Activated gamma-delta T cell (primary cell): ENCODE measurements at regions not wholly inside any gene's neighbourhood (a gene's known extent, or its start where the extent isn't known, plus 50 kb on each side); places are given as distances from the start of the nearest gene placed in this dataset.

Source experiments
- DNase-seq: peaks from one replicate; lab custom pipeline; 2025; lab: John Stamatoyannopoulos, UW

DNA sequence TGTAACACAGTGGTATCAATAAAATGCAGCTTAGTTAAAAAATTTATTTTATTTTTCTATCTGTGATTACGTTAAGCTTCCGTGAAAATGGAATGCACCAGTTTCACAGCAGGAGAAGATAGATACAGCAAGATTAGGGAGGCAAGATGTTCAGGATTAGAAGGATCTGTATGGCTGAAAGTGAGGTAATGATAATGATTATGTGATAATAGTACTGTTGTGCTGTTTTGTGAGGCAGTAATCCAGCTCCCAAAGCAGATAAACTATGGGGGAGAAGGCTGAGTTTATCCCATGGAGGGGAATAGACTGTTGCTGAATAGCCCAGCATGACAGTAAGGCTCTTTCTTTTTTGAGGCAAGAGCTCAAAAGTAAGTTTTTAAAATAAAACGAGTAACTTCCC, 216.1 kb upstream of the PRPS1L1 start:
- no peak for DNase-seq

DNA sequence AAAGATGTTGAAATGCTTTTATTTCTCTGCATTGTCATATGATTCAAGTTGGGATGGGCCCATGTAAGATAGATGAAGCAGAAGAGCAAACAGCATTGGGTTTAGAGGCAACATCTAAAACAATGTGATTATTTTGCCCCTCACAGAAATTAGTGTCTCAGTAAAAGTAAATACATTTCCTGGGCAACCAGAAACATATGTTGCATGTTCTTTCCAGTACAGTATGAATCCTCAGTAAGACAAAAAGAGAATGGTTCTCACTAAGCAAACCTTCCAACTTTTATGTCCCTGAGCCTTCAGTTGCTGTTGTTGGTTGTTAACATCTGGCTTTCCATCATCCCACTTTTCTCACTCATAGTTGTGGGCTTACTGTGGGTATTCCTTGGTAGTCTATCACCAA, 222.5 kb upstream of the PRPS1L1 start:
- no peak for DNase-seq

DNA sequence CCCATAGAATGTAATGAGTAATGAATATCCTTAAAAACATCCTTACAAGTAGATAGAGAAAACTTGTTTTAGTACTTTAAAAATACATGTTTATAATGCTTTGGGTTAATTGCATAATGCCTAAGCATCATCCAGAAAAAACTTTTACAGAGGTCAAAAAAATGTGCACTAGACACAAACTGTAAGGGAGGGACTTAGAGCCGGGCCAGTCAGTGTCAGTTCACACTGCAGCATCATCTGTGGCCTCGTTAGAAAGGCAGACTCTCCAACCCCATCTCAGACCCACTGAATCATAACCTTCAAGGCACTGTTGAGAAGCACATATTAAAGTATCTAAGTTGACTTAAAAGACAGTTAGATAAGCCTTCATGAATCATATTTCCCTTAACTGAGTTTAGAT, 230.1 kb upstream of the PRPS1L1 start:
- no peak for DNase-seq

DNA sequence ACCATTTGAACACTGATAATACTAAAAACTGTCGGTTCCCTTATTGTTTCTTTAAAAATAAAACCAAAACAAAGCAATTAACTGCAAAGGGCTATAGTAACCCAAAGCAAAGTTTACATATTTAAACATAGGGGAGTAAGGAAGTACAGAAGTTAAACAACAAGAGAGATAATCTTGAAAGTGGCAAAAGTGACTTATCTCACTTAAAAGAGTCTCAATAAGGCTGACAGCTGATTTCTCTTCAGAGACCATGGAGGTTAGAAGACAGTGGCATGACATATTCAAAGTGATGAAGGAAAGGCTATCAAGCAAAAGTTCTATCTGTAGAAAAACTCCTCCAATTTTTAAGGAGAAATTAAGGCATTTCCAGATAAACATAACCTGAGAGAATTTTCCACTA, 233.5 kb upstream of the HDAC9 start:
- DNase-seq, result no peak

DNA sequence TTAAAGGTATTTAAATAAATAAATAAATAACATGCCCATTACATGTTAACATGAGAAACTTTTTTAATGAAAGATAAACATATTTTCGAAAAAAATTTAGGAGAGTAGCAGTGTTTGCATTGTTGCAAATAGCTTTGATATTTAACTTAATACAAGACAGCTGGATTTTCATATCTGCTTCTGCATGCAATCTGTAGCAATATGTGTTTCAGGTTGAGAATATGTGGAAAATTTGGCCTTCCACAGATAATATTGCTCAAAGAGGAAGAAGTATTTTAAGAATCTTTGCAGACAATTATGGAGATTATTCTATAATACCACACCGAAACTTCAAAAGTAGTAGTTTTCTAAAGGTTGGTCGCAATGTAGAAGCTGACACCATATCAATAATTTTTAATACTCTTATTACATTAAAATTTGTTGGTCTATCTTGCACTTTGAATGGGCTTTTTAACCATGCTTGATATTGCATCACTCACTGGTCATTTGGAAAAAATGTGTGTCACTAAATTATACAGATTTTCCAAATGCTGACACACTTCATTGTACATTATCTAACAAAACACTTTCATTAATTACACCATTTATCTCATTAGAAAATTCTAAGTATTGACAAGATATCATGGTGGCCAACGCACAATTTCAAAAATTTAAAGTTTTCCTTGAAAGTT, 229.8 kb upstream of the HDAC9 start:
- no peak for DNase-seq

DNA sequence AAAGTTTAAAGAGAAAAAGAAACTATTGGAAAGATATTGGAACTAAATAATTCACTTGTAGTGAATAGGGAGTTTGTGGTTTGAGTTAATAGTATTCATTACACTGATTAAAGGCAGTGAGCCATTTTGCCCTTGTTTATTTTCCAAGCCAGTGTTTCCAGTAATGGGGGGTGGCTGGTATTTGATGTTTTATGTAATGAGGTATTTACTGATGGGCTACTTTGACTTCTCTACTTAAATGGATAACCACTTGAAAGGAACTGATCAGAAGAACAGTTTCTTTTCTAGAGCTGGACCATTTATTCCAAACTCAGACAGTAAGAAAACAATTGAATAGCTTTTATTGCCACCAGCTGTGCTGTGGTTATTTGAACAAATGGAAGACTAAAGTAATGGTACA, 227.0 kb upstream of the HDAC9 start:
- no peak for DNase-seq

DNA sequence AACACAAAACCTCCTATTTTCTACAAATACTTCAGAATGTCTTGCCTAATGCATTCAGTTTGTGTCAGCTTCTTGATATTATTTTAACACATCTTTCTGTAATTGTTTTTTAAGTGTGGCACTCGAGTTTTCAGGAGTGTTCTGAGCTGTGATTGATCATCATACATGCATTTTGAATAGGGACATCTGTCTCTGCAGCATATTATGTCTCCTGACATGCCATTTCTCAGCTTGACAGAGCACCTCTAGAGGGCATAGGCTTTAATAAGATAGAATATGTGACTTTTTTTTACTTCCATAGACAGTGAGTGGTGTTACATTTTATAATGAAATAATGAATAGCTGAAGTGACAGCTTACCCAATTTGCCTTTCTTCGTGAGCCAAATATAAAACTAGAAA, 219.2 kb upstream of the HDAC9 start:
- DNase-seq, result no peak

DNA sequence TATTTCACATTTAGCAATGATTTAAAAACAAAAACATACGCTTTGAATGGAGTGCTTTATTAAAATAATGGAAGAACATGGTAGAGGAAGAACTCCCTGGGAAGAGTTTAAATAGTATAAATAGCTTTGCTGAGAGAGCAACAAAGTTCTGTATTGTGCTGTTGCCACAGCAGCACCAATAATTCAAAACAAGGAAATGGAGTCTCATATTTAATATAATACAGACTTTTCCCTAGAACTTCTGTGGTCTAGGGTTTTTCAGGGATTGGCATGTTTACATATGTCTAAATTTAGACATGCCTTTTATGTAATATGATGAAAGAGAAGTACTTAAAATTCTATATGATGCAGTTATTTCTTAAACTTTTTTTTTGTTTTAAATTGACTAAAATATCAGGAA, 217.2 kb upstream of the HDAC9 start:
- no peak for DNase-seq

DNA sequence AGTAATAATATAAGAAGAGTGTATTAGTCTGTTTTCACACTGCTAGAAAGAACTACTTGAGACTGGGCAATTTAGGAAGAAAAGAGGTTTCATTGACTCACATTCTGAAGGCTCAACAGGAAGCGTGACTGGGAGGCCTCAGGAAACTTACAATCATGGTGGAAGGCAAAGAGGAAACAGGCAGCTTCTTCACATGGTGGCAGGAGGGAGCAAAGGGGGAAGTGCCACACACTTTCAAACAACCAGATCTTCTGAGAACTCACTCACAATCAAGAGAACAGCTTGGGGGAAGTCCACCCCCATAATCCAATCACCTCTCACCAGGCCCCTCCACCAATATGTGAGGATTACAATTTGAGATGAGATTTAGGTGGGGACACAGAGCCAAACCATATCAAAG, 212.5 kb upstream of the HDAC9 start:
- no peak for DNase-seq

DNA sequence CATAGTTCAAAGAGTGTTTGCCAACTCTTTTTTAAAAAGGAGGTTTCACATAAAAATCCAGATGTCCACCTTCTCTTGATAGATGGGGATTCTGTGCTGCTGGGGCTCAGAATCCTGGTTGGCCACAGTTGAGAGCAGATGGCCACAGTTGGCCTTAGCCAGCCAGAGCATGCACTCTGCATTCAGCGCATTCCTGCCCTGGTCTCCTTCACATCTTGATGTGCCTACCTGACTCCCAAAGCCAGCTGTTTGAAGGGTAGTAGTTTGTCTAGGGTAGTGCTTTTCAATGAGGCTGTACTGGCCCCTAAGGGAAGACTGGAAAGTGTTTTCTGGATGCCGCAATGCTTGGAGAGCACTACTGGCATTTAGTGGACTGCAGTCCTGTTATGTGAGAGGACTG, 208.1 kb upstream of the HDAC9 start:
- no peak for DNase-seq

DNA sequence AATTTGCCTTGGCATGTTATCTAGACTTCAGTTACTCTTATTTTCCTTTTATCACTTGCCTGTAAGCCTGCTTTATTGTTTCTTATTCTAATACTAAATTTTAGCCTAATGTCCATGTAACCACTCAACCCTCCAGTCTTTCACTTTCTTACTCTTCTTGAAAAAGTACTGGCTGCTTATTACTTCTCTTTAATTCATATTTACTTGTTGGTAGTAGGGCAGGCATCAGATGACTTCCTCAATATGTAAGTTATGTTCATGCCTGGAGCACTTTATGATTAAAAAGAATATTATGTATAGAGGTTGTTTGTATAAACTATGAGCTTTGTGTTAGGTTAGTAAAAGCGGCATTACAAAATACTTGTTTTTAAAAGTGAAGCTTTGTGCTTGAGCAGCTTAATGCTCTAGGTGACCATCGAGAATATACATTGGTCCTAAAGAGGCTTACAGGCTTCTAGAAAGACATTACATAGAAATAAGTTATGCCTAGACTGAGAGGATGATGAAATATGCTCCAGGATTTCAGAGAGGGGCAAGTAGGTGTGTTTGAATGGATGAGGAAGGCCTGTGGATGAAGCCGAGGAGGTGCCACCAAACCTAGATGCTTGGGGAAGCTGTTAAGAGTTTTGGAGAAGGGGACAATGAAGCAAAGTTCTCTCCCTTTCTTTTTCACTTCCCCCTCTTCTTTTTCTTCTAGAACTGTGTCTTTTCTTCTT, 207.1 kb upstream of the HDAC9 start:
- no peak for DNase-seq

DNA sequence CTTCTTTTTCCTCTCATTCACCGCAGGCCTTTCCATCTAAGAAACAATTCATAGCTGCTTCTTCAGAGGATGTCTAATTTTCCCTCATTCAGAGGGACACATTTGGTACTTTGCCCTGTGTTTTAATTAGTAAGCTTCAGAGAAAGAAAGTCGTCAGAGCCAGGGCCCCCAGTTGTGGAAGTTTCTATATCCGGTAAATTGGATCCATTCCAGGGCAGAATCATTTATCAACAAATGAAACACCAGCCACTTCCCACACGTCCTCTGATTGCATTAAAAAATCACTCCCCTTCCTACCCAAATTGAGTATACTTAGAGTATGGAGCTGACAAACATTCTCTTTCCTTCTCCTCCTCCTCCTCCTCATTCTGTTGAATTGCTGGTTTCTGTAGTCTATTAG, 205.8 kb upstream of the HDAC9 start:
- DNase-seq, result no peak

DNA sequence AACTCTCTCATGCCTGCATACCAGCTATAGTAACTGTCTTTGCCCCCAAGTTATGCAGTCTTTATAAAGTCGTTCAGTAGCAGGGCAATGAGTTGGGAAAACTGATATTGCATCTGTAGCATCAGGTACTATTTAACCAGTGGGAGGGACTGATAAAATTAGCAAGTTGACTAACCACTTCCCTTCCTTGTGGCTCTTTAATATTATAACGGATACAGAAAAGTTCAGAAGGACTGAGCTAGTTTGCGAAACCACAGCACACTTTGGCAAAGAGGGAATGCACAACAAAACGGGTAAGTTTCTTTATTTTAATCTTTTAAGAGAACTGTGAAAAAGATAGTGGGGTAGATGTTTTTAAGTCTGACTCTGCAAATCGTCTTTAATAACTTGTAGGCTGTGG, 205.3 kb upstream of the HDAC9 start:
- no peak for DNase-seq

DNA sequence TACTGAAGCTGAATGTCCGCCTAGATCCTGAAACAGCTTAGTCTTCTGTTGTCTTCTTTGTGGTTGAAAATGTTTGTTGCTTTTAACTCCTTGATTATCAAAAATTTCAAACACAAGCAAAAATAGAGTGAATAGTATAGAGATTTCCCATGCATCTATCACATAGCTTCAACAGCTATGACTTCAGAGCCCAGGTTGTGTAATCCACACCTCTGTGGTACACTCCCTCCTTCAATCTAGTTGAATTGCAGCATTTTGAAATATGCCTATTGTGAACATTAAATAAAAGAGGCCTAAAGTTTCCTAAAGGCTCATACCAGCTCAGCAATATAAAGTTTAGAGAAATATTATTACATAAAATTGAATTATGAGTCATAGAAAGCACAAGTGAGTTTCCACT, 204.7 kb upstream of the HDAC9 start:
- DNase-seq, result no peak

DNA sequence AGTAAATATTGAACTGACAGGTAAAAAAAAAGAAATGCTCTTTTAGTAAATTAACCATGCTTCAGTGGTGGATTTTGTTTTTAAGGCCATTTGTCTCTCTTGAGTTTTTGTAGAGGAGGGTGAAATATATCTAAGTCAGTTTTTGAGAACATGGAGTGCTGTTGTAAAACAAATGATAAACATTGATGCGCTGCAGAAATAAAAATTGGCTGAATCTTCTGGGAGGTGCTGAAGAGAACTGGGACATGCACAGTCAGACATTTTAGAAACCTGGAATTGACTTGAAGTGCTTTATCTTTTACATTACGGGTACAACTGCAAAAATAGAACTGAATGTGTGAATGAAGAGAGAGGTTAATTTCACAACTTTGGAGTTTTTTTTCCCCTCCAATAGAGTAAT, 203.0 kb upstream of the HDAC9 start:
- no peak for DNase-seq

DNA sequence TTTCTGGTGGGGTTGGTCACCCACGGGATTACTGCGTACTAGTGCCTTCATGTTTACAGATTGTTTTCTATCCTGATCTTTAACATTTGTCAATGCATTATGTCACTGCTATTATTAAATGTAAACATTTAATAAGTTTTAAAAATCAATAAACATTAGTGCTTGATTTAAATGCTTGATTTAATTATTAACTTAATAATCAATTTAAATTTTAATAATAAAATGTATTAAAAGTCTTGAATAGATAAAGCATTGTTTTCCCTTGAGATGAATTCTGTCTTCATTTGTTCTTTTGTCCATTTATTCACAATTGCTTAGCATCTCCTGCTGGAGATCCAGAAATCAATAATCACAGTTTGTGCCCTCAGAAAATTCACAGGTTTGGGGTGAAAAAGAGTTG, 201.8 kb upstream of the HDAC9 start:
- no peak for DNase-seq

DNA sequence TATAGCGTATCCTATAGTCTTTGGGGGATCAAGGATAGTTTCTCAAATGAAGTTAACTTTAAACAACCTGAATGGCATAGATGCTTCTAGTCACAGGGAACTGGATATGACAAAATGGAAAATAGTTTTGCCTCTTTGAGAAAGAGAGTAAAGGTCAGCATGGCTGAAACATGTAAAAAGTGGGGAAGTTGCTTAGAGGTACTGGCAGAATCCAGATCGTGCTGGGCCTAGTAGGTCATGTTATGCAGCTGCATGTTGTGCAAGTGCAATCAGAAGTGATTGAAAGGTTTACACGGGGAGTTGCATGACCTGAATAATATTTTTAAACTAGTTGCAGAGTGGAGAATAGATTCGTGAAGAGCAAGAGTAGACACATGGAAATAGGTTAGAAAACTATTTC, 201.1 kb upstream of the HDAC9 start:
- no peak for DNase-seq

DNA sequence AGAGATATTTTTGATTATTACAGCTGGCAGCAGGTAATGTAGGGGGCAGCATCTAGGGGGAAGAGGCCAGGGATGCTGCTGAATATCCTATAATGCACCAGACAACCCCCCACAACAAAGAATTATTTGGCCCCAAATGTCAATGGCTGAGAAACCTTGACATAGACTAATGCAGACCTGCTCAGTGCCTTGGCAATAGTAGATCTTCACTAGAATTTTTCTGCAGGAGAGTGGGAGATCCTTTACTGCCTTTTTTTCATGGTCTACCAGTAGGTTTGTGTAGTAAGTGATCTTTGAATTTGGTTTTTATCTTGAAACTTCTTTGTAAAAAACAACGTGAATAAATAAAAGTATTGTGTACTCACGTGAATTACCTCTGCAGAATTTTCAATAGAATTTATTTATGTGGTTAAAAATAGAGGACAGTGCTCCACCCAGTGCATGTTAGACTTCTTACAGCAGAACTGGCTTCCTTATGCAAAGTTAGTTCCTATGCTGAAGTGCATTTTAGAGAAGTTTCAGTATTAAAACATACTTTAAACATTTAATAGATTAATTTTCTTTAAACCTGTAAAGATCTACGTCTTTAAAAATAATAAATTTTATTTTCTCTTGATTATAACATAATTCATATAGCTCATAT, 199.6 kb upstream of the HDAC9 start:
- no peak for DNase-seq

DNA sequence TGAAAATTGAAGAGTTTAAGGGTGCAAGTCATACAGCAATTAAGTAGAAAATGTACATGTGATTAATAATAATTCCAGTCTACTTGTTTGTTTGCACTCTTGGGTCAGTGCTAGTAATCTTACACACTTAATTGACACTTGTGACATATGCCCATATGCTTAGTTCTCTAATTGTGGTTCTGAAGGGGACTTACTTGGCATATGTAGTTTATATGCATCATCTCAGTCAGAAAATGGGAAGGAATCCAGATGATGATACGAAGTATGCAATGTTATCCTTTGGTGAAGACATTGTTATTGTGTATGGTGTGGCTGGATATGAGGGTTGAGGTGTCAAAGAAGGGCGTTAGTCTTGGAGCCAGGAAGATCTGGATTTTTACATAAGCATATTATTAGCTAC, 193.5 kb upstream of the HDAC9 start:
- no peak for DNase-seq

DNA sequence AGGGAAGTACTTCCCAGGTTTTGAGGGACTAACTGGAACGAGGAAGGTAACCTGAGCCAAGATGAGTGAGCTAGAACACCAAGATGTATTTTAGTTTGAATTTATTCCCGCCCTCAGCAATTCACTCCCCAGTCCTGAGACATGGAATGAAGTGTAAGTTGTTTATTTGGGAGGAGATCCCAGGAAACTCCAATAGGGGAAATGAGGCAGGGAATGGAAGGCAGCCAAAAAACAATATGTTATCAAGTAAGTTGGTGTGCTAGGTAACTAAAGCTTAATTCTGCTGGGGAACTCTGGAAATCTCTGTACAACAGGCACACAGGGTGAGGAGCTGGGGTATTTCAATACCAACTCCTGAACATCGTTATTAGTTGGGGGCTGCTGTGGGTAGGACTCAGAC, 189.7 kb upstream of the HDAC9 start:
- DNase-seq, result no peak

DNA sequence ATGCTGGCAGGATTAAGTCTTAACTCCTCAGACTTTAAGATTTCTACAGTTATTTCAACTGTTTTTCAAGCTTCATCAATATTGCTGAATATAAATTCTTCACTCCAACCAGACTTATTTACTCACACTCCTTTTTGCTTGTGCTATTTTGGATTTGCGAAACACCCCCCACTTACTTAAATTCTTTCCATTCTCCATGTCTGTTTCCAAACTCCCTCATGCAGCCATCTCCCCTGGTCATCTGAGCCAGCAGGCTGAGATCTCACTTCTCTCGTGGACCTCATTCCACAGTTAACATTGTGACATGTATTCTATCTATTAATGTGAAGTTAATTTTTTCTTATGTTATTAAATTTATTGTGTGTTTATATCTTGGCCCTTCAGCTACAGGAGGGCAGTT, 188.9 kb upstream of the HDAC9 start:
- DNase-seq, result no peak

DNA sequence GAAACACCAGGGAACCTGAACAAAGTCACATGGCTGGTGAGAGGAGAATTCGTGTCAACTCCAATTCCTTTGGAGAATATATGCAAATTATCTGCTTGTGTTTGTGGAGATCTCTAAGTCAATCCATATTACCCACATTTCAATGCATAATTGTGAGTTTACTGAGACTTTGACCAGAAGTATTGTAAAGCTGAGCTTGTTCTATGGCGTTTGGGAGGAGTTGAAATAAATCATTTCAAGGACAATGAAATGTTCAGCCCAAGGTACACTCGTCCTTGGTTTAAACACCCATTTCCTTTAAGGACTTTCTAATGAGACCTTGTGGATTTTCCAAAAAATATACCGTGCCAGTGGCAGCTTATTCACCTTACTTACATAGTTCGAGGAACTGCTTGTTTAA, 186.6 kb upstream of the HDAC9 start:
- no peak for DNase-seq

DNA sequence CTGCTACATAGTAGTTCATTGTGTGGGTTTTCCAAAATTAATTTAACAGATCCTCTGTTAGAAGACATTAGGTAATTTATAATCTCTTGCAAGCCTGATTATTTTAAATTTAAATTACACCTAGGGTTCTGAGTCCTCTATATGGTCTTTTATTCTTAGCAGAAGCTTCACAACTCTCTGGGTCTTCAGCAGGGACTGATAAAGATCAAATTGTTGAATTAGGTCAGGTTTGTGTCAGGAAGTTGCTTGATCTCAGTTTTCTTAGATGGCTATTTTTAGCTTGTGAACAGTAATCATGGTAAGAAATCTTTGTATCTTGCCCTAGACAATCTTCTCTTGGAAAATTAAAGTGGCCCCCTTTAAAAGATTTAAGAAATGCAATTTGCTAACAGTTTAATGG, 183.1 kb upstream of the HDAC9 start:
- no peak for DNase-seq

DNA sequence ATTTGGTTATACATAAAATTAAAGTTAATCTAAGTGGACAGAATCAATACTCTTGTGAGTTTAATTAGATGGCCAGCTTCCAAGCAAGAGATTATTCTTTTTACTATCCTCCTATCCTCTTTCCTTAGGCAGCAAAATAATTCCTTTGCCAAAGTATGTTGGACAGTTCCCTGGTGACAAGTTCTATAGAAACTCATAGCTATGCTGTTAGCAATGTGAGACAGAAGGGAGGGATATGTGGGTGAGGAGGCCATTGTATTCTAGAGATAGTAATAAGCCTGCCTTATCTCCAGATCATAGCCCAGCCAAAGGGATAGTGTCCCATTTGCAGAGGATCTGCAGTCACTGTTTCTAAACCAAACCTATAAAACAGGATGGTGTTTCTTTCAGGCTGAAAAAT, 181.6 kb upstream of the HDAC9 start:
- DNase-seq, result no peak
